Immature natural killer cell (primary cell): ENCODE measurements at regions not wholly inside any gene's neighbourhood (a gene's known extent, or its start where the extent isn't known, plus 50 kb on each side); places are given as distances from the start of the nearest gene placed in this dataset.

Source experiments
- DNase-seq, 3 donors: peaks; one replicate each; pipeline ENCODE4 v3.0.0; 2022; ENCODE audit warnings: mixed read lengths in 1 of 3
- H3K27ac Mint-ChIP-seq, 6 donors: one replicate each; pipeline ENCODE4 v1.8.0; 2020; ENCODE audit warnings: mixed read lengths in 6 of 6, mild to moderate bottlenecking in 5 of 6, inconsistent platforms in 4 of 6, moderate library complexity in 3 of 6
- H3K27me3 Mint-ChIP-seq, 3 donors: one replicate each; pipeline ENCODE4 v1.8.0; 2020 to 2021; ENCODE audit warnings: low read depth in 3 of 3, mild to moderate bottlenecking in 3 of 3, mixed read lengths in 3 of 3, moderate library complexity in 3 of 3, inconsistent platforms in 1 of 3
- H3K36me3 Mint-ChIP-seq, 3 donors: one replicate each; pipeline ENCODE4 v1.8.0; 2020; ENCODE audit warnings: mixed read lengths in 3 of 3, inconsistent platforms in 2 of 3, mild to moderate bottlenecking in 2 of 3
- H3K4me1 Mint-ChIP-seq, 2 donors: one replicate each; pipeline ENCODE4 v1.8.0; 2020; ENCODE audit warnings: inconsistent platforms in 2 of 2, mild to moderate bottlenecking in 2 of 2, mixed read lengths in 2 of 2, moderate library complexity in 1 of 2
- H3K4me3 Mint-ChIP-seq, 5 donors: one replicate each; pipeline ENCODE4 v1.8.0; 2020; ENCODE audit warnings: mild to moderate bottlenecking in 5 of 5, mixed read lengths in 5 of 5, inconsistent platforms in 3 of 5, moderate library complexity in 3 of 5
- H3K9me3 Mint-ChIP-seq, 6 donors: one replicate each; pipeline ENCODE4 v1.8.0; 2020; ENCODE audit warnings: mild to moderate bottlenecking in 6 of 6, mixed read lengths in 6 of 6, inconsistent platforms in 4 of 6, moderate library complexity in 3 of 6

DNA sequence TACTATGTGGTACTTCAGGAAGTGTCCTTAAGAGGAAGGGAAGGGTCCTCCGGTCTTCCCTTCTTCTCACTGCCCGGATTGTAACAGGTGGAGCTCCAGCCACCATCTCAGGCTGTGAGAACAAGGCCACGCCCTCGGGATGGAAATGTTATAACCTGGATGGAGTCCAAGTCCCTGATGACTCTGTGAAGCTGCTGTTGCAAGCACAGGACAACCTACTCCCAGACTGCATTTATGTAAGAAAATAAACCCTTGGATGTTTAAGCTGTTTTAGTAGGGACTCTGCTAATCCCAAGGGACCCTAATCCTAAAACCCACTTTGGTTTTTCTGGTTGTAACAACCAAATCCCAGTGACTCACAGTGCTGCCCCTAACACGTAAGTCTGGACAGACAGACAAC lies 221.6 kb downstream of the ACTL7B start:
- Mint-ChIP-seq H3K27me3 (peaks cover 0 to 5% (median 2%) of the 10 kb centered on the region in 3 donors), H3K4me3 (no peak overlapping the region), H3K27ac (no peak overlapping the region)

DNA sequence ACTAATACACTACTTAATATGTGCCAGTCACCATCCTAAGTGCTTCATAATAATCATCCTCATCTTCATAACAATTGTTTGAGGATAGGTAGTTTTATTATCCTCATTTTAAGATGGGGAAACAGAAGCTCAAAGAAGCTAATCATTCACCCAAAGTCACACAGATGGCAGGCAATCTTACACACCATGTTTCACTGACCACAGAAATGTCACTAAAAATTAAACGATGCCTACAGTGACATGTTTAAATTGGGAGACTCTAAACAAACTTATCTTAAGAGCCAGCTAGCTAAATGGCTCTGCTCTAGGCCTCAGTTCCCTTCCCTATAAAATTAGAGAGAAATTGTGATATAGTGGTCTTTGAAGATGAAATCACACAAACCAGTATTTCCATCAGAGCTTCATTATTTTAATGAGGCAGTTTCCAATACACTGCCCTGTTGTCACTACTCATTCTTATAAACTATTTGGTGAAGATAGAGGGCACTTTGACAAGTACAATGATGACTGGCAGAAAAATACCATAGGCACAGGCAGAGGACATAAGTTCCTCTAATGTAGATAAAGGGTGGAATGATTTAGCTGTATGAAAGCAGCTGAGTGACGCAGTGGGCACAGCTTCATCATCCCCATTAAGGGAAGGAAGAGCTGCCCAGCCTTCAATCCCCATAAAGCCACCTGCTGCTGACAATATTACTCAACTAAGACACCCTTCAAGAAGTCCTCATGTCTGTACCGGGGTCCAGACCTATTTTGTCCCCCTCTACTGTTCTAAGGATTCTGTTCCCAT lies 224.1 kb downstream of the ACTL7B start:
- Mint-ChIP-seq H3K9me3 (peaks cover 0 to 5% (median 0%) of the 10 kb centered on the region in 6 donors), H3K36me3 (no peaks in the 10 kb centered on the region), H3K27ac (no peak overlapping the region), H3K4me3 (no peak overlapping the region), H3K27me3 (peaks cover 0 to 3% (median 0%) of the 10 kb centered on the region in 3 donors), H3K4me1 (no peaks in the 10 kb centered on the region)
- DNase-seq = no peak

More for the DNA sequence above, 221.6 kb downstream of the ACTL7B start:
- Mint-ChIP-seq H3K9me3 (peaks cover 0 to 5% (median 0%) of the 10 kb centered on the region in 6 donors), H3K4me1 (no peaks in the 10 kb centered on the region), H3K36me3 (no peaks in the 10 kb centered on the region)
- no peak for DNase-seq

- peaks cover 0 to 3% (median 0%) of the 10 kb centered on the region in 3 donors for H3K27me3 Mint-ChIP-seq
- H3K4me1 Mint-ChIP-seq = no peaks in the 10 kb centered on the region
- DNase-seq = no peak
- peaks cover 0 to 9% (median 3%) of the 10 kb centered on the region in 6 donors for H3K9me3 Mint-ChIP-seq
- no peak overlapping the region for H3K27ac Mint-ChIP-seq
- no peaks in the 10 kb centered on the region for H3K36me3 Mint-ChIP-seq
- no peak overlapping the region for H3K4me3 Mint-ChIP-seq
These were observed 227.5 kb downstream of the ACTL7B start for GRCh38 chr9:108628316-108628715.

GRCh38 chr9:108626743-108627142 lies 229.0 kb downstream of the ACTL7B start:
- DNase-seq = no peak
- no peak overlapping the region for H3K4me3 Mint-ChIP-seq
- H3K9me3 Mint-ChIP-seq = peaks cover 0 to 9% (median 3%) of the 10 kb centered on the region in 6 donors
- no peaks in the 10 kb centered on the region for H3K4me1 Mint-ChIP-seq
- no peak overlapping the region for H3K27ac Mint-ChIP-seq
- peaks cover 0 to 3% (median 0%) of the 10 kb centered on the region in 3 donors for H3K27me3 Mint-ChIP-seq
- H3K36me3 Mint-ChIP-seq = no peaks in the 10 kb centered on the region

GRCh38 chr9:108621991-108622855 lies 233.6 kb downstream of the ACTL7B start:
- H3K4me1 Mint-ChIP-seq = no peaks in the 10 kb centered on the region
- no peaks in the 10 kb centered on the region for H3K36me3 Mint-ChIP-seq
- H3K9me3 Mint-ChIP-seq = peaks cover 0 to 9% (median under 1%) of the 10 kb centered on the region in 6 donors
- H3K4me3 Mint-ChIP-seq = no peak overlapping the region
- no peak overlapping the region for H3K27ac Mint-ChIP-seq
- H3K27me3 Mint-ChIP-seq = no peaks in the 10 kb centered on the region
- no peak for DNase-seq

GRCh38 chr9:108620767-108621166 lies 235.0 kb downstream of the ACTL7B start:
- Mint-ChIP-seq H3K9me3 (peaks cover 0 to 6% (median 1%) of the 10 kb centered on the region in 6 donors), H3K27me3 (peaks cover 0 to 4% (median 0%) of the 10 kb centered on the region in 3 donors), H3K4me1 (no peaks in the 10 kb centered on the region), H3K36me3 (no peaks in the 10 kb centered on the region), H3K4me3 (no peak overlapping the region), H3K27ac (no peak overlapping the region)
- no peak for DNase-seq

DNA sequence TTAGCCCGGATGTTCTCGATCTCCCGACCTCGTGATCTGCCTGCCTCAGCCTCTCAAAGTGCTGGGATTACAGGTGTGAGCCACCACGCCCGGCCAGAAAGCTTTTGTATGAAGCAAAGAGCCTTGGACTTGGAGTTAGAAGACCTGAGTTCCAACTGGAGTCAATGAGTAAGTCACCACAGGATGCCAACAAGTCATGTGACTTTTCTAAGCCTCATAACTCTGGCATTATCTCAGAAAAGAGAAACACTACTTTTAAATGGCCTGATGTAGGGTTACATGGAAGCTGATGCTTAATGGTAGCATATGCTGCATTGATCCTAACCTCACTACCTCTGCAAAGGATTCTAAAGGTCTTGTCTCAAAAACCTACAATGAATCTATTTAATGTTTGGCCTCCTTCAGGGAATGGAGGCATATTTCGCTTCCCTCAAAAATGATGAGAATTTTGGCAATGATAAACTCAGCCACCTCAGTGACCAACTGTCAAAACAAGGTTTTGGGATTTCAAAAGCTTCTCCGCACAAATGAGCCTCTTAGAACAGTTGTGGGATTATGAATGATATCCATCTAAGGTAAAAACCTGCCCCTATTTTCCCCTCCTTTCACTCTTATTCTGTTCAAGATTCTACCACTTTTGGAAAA lies 236.8 kb downstream of the ACTL7B start:
- Mint-ChIP-seq H3K27ac (no peak overlapping the region), H3K27me3 (peaks cover 0 to 5% (median 2%) of the 10 kb centered on the region in 3 donors), H3K4me3 (no peak overlapping the region), H3K36me3 (no peaks in the 10 kb centered on the region), H3K9me3 (peaks cover 0 to 8% (median 0%) of the 10 kb centered on the region in 6 donors), H3K4me1 (no peaks in the 10 kb centered on the region)
- no peak for DNase-seq

- no peaks in the 10 kb centered on the region for H3K36me3 Mint-ChIP-seq
- peaks cover 0 to 5% (median 2%) of the 10 kb centered on the region in 3 donors for H3K27me3 Mint-ChIP-seq
- no peak for DNase-seq
- H3K27ac Mint-ChIP-seq = no peak overlapping the region
- no peaks in the 10 kb centered on the region for H3K4me1 Mint-ChIP-seq
- H3K4me3 Mint-ChIP-seq = no peak overlapping the region
- H3K9me3 Mint-ChIP-seq = peaks cover 0 to 8% (median 0%) of the 10 kb centered on the region in 6 donors
These were observed 238.1 kb downstream of the ACTL7B start for GRCh38 chr9:108617676-108618075.

GRCh38 chr9:108615152-108615551 lies 240.6 kb downstream of the ACTL7B start:
- peaks cover 0 to 8% (median 0%) of the 10 kb centered on the region in 6 donors for H3K9me3 Mint-ChIP-seq
- peaks cover 0 to 5% (median 3%) of the 10 kb centered on the region in 3 donors for H3K27me3 Mint-ChIP-seq
- H3K4me3 Mint-ChIP-seq = no peak overlapping the region

DNA sequence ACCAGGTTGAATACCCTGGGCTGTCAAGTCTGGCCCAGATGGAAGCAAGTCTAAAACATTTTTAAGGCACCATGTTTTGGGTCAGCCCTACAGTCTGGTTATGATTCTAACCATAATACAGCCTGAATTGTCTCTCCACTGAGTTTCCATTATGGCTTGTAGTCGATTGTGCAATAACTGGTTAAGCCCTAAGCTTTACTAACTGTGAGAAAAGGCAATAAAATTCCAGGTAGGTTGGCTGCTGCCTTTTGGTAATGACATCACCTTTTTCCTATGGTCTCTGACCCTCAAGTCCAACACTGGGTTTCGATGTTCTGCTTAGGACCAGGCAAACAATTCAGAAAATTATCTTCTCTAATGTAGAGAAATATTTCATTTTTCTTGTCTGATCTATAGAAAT lies 243.3 kb downstream of the ACTL7B start:
- no peak for DNase-seq
- no peak overlapping the region for H3K4me3 Mint-ChIP-seq
- H3K36me3 Mint-ChIP-seq = no peaks in the 10 kb centered on the region
- no peaks in the 10 kb centered on the region for H3K4me1 Mint-ChIP-seq
- H3K9me3 Mint-ChIP-seq = peaks cover 0 to 8% (median 0%) of the 10 kb centered on the region in 6 donors
- no peak overlapping the region for H3K27ac Mint-ChIP-seq
- peaks cover 0 to 5% (median 3%) of the 10 kb centered on the region in 3 donors for H3K27me3 Mint-ChIP-seq

More at GRCh38 chr9:108615152-108615551, 240.6 kb downstream of the ACTL7B start:
- no peaks in the 10 kb centered on the region for H3K4me1 Mint-ChIP-seq
- H3K27ac Mint-ChIP-seq = no peak overlapping the region
- DNase-seq = no peak
- no peaks in the 10 kb centered on the region for H3K36me3 Mint-ChIP-seq

DNA sequence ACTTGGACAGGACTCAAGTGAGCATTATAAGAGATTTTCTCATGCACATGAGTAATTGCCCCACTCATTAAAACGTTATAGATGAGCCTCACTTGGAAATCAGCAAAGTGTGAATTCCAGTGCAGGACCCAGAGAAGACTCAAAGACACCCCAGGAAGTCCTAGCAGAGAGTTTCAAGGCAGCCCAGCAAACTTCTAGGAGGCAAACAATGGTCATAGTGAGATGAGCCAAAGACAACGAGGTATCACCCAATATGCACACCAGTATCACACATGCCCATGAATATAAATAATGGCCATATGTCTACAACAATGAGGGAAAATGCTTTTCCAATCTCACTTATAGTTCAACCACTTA lies 245.9 kb downstream of the ACTL7B start:
- H3K4me1 Mint-ChIP-seq = no peaks in the 10 kb centered on the region
- H3K27ac Mint-ChIP-seq = no peak overlapping the region

DNA sequence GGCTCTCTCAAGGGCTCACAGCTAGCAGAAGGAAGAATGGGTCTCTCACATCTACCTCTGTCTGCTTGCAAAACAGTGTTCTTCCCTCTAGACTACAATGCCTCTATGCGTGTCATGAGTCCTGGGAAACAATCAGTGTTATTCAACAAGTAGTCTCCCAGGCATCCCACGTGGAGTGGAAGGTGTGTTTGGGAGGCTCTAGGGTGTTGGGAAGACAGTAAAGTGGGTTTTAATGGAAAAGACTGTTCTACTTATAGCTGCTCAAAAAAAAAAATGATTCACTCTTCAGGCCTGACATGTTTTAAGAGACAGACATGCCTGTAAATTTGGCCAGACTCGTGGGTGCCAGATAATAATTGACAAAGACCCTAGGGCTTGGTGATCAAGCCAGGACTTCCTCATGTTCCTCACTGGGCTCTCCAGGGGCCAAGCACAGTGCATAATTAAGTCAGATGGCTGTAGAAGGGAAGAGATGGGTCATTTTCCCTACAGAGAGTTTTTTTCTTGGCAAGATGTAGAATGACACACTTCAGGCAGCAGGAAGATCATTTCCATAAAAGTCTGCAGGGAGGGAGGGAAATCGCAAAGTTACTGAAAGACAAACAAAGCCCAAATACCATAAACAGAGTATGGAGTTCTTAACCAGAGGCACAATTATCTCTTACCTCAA lies 246.4 kb downstream of the ACTL7B start:
- H3K36me3 Mint-ChIP-seq = no peaks in the 10 kb centered on the region
- H3K27ac Mint-ChIP-seq = no peak overlapping the region
- H3K9me3 Mint-ChIP-seq = peaks cover 0 to 1% (median 0%) of the 10 kb centered on the region in 6 donors
- DNase-seq = no peak
- H3K4me3 Mint-ChIP-seq = no peak overlapping the region
- no peaks in the 10 kb centered on the region for H3K4me1 Mint-ChIP-seq
- H3K27me3 Mint-ChIP-seq = peaks cover 0 to 5% (median under 1%) of the 10 kb centered on the region in 3 donors

More for the DNA sequence above, 245.9 kb downstream of the ACTL7B start:
- H3K27me3 Mint-ChIP-seq = peaks cover 0 to 3% (median 1%) of the 10 kb centered on the region in 3 donors
- H3K4me3 Mint-ChIP-seq = no peak overlapping the region
- no peaks in the 10 kb centered on the region for H3K36me3 Mint-ChIP-seq
- DNase-seq = no peak
- H3K9me3 Mint-ChIP-seq = peaks cover 0 to 1% (median 0%) of the 10 kb centered on the region in 6 donors

- DNase-seq = no peak
- H3K9me3 Mint-ChIP-seq = peaks cover 0 to 2% (median 0%) of the 10 kb centered on the region in 6 donors
- H3K27ac Mint-ChIP-seq = no peak overlapping the region
- peaks cover 0 to 7% (median 0%) of the 10 kb centered on the region in 3 donors for H3K27me3 Mint-ChIP-seq
- H3K4me1 Mint-ChIP-seq = no peaks in the 10 kb centered on the region
- no peaks in the 10 kb centered on the region for H3K36me3 Mint-ChIP-seq
- no peak overlapping the region for H3K4me3 Mint-ChIP-seq
These were observed 248.2 kb downstream of the ACTL7B start for GRCh38 chr9:108607607-108608006.
